BLaER1 treated with 17β-estradiol and CSF1 and Interleukin-3, amounts not matched to agents 10 nM and 100 nM (cell line): ENCODE measurements at regions not wholly inside any gene's neighbourhood (a gene's known extent, or its start where the extent isn't known, plus 50 kb on each side); places are given as distances from the start of the nearest gene placed in this dataset.
"Not testable (repeated sequence)": the region's sequence is repeated elsewhere in the genome, so short reads cannot be mapped to it uniquely, and the experiment has no call there.

ENCODE experiments used
- H3K27ac ChIP-seq, 11 experiments: shearing (Covaris generic); formaldehyde crosslinking; 2 replicates each; pipeline ENCODE4 v1.8.1; 2022
- H3K27me3 ChIP-seq, 11 experiments: shearing (Covaris generic); formaldehyde crosslinking; 2 replicates each; pipeline ENCODE4 v1.8.1; 2022
- H3K36me3 ChIP-seq, 11 experiments: shearing (Covaris generic); formaldehyde crosslinking; 2 replicates each; pipeline ENCODE4 v1.8.1; 2022
- H3K4me1 ChIP-seq, 10 experiments: shearing (Covaris generic); formaldehyde crosslinking; 2 replicates each; pipeline ENCODE4 v1.8.1; 2022
- H3K4me2 ChIP-seq, 11 experiments: shearing (Covaris generic); formaldehyde crosslinking; 2 replicates each; pipeline ENCODE4 v1.8.1; 2022
- H3K4me3 ChIP-seq, 10 experiments: shearing (Covaris generic); formaldehyde crosslinking; 2 replicates each; pipeline ENCODE4 v1.8.1; 2022
- H3K9ac ChIP-seq, 11 experiments: shearing (Covaris generic); formaldehyde crosslinking; 2 replicates each; pipeline ENCODE4 v1.8.1; 2022
- H3K9me3 ChIP-seq, 11 experiments: shearing (Covaris generic); formaldehyde crosslinking; replicated peaks in 1 of 11; 2 replicates each; pipeline ENCODE4 v1.8.1; 2022
- H4K20me1 ChIP-seq, 11 experiments: shearing (Covaris generic); formaldehyde crosslinking; 2 replicates each; pipeline ENCODE4 v1.8.1; 2022
- Cebpa-rat ChIP-seq, 11 experiments: shearing (Covaris generic); IDR thresholded peaks; 2 replicates each; pipeline ENCODE4 v1.8.1; 2022

DNA sequence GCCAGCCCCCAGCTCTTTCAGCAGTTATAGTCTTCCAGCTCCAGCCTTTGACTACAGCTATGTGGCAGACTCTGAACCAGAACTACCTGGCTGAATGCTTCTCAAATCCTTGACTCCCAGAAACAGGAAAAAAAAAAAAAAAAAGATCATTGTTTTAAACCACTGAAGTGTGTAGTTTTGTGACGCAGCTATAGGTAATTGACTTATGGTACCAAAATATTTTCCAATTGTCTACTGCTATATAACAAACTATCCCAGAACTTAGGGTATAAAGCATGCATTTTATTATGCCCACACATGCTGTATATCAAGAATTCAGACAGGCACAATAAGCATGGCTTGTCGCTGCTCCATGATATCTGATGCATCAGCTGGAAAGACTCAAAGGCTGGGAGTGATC lies 127.1 kb upstream of the POC5 start:
- no peak overlapping the region for H3K27ac ChIP-seq
- H3K4me2 ChIP-seq = no peak overlapping the region
- TF ChIP-seq Cebpa-rat (IDR thresholded peaks at IDR 0.05) = no peak
- no peak overlapping the region for H3K9ac ChIP-seq
- H3K27me3 ChIP-seq = no peaks in the 10 kb centered on the region
- no peak overlapping the region for H3K4me3 ChIP-seq
- peaks cover 0 to 5% (median 0%) of the 10 kb centered on the region in 11 experiments; a peak in 1 of 22 replicates for H3K9me3 ChIP-seq
- H3K4me1 ChIP-seq = peaks cover 13 to 31% (median 24%) of the 10 kb centered on the region in 10 experiments
- H4K20me1 ChIP-seq = no peaks in the 10 kb centered on the region
- no peaks in the 10 kb centered on the region for H3K36me3 ChIP-seq

DNA sequence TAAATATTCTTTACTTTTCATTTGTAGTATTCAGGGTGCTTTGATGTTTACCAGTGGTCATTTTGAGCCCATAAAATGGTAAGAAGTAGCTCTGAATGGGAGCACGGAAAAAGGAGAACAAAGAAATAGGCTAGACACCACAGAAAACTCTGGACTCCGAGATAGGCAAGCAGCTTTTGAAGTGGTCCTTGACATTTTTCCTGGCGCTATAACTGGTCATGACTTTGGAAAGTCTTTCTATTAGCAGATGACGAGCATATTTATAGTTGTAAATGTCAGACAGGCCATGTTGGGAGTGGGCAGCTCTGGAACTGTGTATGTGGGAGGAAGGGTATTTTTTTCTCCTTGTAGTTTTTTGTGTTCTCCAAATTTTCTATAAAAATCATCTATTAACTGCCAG lies 126.1 kb upstream of the POC5 start:
- Histone ChIP-seq H3K36me3 (no peaks in the 10 kb centered on the region), H3K27ac (no peak overlapping the region), H3K27me3 (no peaks in the 10 kb centered on the region)

DNA sequence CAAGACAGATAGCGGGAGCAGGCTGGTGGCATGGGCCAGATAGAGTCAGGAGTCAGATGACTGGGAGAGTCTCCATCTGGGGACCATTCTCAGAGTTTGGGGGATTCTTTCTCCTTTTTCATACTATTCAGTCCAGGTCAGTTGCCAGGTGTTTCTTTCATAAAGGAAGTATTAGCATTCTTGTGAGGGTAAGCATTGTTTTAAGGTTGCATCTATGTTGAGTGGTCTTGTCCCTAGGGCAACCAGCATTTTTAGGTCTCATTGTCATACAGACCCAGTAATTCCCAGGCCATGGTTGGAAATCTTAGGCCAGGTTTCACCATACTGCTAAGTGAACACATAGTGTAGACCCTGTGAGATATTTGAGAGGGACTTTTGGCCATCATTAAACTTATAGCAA lies 122.3 kb upstream of the POC5 start:
- H4K20me1 ChIP-seq = no peaks in the 10 kb centered on the region
- H3K36me3 ChIP-seq = no peaks in the 10 kb centered on the region
- no peaks in the 10 kb centered on the region for H3K27me3 ChIP-seq
- TF ChIP-seq Cebpa-rat (IDR thresholded peaks at IDR 0.05) = no peak
- no peak overlapping the region for H3K4me2 ChIP-seq
- H3K4me1 ChIP-seq = peaks cover 0 to 6% (median 0%) of the 10 kb centered on the region in 10 experiments; a peak in 5 of 20 replicates
- H3K4me3 ChIP-seq = no peak overlapping the region
- no peak overlapping the region for H3K9ac ChIP-seq
- no peak overlapping the region for H3K27ac ChIP-seq
- H3K9me3 ChIP-seq = peaks cover 0 to 5% (median 0%) of the 10 kb centered on the region in 11 experiments; a peak in 3 of 22 replicates

More for the DNA sequence above, 126.1 kb upstream of the POC5 start:
- no peak overlapping the region for H3K4me3 ChIP-seq
- no peak overlapping the region for H3K4me2 ChIP-seq
- H3K9me3 ChIP-seq = peaks cover 0 to 5% (median 0%) of the 10 kb centered on the region in 11 experiments; a peak in 1 of 22 replicates
- H4K20me1 ChIP-seq = no peaks in the 10 kb centered on the region
- H3K9ac ChIP-seq = no peak overlapping the region
- no peak for TF ChIP-seq Cebpa-rat (IDR thresholded peaks at IDR 0.05)
- peaks cover 13 to 28% (median 23%) of the 10 kb centered on the region in 10 experiments for H3K4me1 ChIP-seq

DNA sequence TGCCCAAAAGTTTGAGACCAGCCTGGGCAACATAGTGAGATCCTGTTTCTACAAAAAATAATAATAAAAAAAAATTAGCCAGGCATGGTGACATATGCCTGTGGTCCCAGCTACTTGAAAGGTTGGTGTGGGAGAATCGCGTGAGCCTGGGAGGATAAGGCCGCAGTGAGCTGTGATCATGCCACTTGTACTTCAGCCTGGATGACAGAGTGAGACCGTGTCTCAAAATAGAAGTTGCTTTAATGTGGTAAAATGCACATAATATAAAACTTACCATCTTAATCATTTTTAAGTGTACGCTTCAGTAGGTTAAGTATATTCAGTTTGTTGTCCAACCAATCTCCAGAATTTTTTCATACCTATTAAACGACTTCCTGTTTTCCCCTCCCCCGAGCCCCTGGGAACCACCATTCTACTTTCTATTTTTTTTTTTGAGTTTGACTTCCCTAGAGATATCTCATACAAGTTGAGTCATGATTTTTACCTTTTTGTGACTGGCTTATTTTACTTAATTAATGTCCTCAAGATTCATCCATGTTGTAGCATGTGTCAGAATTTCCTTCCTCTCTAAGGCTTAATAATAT lies 120.1 kb upstream of the POC5 start:
- H3K27ac ChIP-seq = no peak overlapping the region
- no peaks in the 10 kb centered on the region for H4K20me1 ChIP-seq
- no peak overlapping the region for H3K9ac ChIP-seq
- H3K4me3 ChIP-seq = no peak overlapping the region
- no peaks in the 10 kb centered on the region for H3K36me3 ChIP-seq
- no peak for TF ChIP-seq Cebpa-rat (IDR thresholded peaks at IDR 0.05)
- peaks cover 0 to 6% (median 0%) of the 10 kb centered on the region in 10 experiments; a peak in 5 of 20 replicates for H3K4me1 ChIP-seq
- H3K27me3 ChIP-seq = no peaks in the 10 kb centered on the region
- peak overlapping the region in 1 of 11 experiments; percentile 3; a peak in 1 of 22 replicates for H3K4me2 ChIP-seq
- peaks cover 0 to 5% (median 0%) of the 10 kb centered on the region in 11 experiments; a peak in 3 of 22 replicates for H3K9me3 ChIP-seq

DNA sequence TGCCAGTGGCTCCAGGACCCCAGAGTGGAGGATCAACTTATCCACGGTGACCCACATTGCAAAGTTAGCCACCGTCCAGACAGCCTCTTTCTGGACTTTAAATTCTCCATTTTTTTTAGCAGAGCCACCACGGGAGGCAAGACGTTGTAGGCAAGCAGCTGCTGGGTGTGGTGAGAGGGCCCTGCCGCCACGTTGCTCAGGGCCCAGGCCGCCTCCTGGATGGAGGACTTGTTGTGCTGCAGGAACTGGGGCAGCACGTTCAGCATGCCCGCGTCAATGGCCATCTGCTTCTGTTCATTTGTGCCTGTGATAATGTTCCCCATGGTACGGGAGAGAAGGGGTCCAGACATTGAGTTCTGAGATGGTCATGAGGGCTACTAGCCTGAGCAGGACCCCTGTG lies 114.3 kb upstream of the POC5 start:
- no peak overlapping the region for H3K9ac ChIP-seq
- no peaks in the 10 kb centered on the region for H3K36me3 ChIP-seq
- no peak overlapping the region for H3K4me2 ChIP-seq
- H3K9me3 ChIP-seq = no peaks in the 10 kb centered on the region; a peak in 2 of 22 replicates
- H3K27me3 ChIP-seq = no peaks in the 10 kb centered on the region
- no peak overlapping the region for H3K27ac ChIP-seq
- no peak for TF ChIP-seq Cebpa-rat (IDR thresholded peaks at IDR 0.05)
- H3K4me3 ChIP-seq = no peak overlapping the region
- no peaks in the 10 kb centered on the region for H4K20me1 ChIP-seq
- H3K4me1 ChIP-seq = no peaks in the 10 kb centered on the region

DNA sequence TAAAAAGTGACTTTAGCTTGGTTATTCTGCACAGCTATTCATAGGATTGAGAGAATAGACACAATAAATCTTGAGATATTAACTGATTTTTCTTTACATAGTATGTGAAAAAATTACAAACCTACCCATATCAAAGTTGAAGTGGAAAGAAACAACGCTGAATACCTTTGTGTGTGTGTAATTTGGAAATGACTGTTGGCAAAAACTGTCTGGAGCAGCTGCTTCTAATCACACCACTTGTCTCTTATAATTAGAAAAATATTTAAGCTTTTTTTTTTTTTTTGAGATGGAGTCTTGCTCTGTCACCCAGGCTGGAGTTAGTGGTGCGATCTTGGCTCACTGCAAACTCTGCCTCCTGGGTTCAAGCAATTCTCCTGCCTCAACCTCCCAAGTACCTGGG lies 110.8 kb upstream of the POC5 start:
- Histone ChIP-seq H3K9ac (no peak overlapping the region), H3K9me3 (no peaks in the 10 kb centered on the region), H3K4me2 (no peak overlapping the region), H3K27ac (no peak overlapping the region), H3K4me1 (0 out of 20 replicates have a peak, but pooled peaks cover 0 to 4% (median 0%) of the 10 kb centered on the region in 10 experiments), H4K20me1 (no peaks in the 10 kb centered on the region), H3K27me3 (no peaks in the 10 kb centered on the region), H3K36me3 (no peaks in the 10 kb centered on the region), H3K4me3 (no peak overlapping the region)
- TF ChIP-seq Cebpa-rat (IDR thresholded peaks at IDR 0.05) = no peak

DNA sequence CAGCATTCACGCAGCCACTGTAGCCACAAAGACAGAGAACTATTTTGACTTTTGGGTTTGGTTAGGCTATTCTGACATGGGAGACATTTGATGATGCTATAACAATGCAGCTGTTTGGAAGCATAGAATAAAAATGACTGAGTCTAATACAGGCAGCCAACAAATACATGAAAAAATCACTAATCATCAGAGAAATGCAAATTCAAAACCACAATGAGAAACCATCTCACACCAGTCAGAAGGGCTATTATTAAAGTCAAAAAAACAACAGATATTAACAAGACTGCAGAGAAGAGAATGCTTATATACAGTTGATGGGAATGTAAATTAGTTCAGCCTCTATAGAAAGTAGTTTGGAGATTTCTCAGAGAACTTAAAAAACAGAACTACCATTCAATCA lies 107.1 kb upstream of the POC5 start:
- no peak for TF ChIP-seq Cebpa-rat (IDR thresholded peaks at IDR 0.05)
- no peak overlapping the region for H3K9ac ChIP-seq
- H3K4me1 ChIP-seq = 0 out of 20 replicates have a peak, but pooled peaks cover 0 to 4% (median 0%) of the 10 kb centered on the region in 10 experiments
- no peaks in the 10 kb centered on the region for H3K27me3 ChIP-seq
- no peak overlapping the region for H3K27ac ChIP-seq
- no peak overlapping the region for H3K4me2 ChIP-seq
- no peaks in the 10 kb centered on the region for H4K20me1 ChIP-seq
- no peaks in the 10 kb centered on the region for H3K9me3 ChIP-seq
- H3K36me3 ChIP-seq = no peaks in the 10 kb centered on the region
- no peak overlapping the region for H3K4me3 ChIP-seq

DNA sequence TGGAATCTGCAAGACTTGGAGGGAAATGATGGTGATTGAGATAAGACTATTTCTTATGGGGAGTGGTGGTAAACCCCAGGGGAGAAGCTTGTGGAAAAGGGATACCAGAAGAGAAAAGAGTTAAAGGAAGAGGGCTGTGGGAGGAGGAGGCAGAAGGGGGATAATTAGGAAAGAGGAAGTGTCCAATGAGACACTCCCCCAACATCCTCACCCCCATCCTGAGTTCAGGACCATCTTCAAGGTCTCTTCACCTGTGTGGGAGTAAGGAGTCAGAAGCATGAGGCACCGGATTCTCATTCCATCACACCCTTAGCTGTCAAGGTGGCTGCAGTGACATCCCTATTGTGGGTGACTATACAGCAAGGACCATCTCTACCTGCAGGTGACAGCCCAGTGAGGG lies 106.6 kb upstream of the POC5 start:
- TF ChIP-seq Cebpa-rat (IDR thresholded peaks at IDR 0.05) = no peak
- H3K27me3 ChIP-seq = no peaks in the 10 kb centered on the region
- H3K27ac ChIP-seq = no peak overlapping the region
- H3K4me1 ChIP-seq = 0 out of 20 replicates have a peak, but pooled peaks cover 0 to 4% (median 0%) of the 10 kb centered on the region in 10 experiments
- no peak overlapping the region for H3K4me3 ChIP-seq
- H3K9ac ChIP-seq = no peak overlapping the region
- no peaks in the 10 kb centered on the region for H3K36me3 ChIP-seq
- no peaks in the 10 kb centered on the region for H4K20me1 ChIP-seq
- H3K9me3 ChIP-seq = no peaks in the 10 kb centered on the region
- H3K4me2 ChIP-seq = no peak overlapping the region

DNA sequence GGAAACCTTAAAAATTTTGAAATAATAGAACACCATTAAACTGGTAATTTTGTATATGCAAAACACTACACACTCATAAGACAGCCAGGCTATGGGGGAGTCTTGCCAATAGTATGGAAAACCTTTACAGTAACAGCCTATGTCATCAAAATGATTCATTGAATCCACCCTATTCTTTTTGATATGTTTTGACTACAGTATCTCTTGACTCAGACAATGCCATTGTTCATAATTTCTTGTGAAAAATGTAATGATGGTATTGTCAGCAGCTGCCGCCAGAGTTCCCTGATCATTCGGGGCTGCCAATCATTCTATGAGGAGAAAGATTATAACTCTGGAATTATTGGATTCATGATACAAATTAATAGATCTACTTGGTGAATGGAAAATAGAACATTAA lies 101.4 kb upstream of the POC5 start:
- TF ChIP-seq Cebpa-rat (IDR thresholded peaks at IDR 0.05) = no peak
- Histone ChIP-seq H4K20me1 (no peaks in the 10 kb centered on the region), H3K27ac (no peak overlapping the region), H3K27me3 (no peaks in the 10 kb centered on the region), H3K9me3 (peaks cover 0 to 4% (median 0%) of the 10 kb centered on the region in 11 experiments; a peak in 2 of 22 replicates), H3K4me1 (0 out of 20 replicates have a peak, but pooled peaks cover 0 to 2% (median 0%) of the 10 kb centered on the region in 10 experiments), H3K36me3 (no peaks in the 10 kb centered on the region), H3K4me2 (no peak overlapping the region), H3K4me3 (no peak overlapping the region), H3K9ac (no peak overlapping the region)

DNA sequence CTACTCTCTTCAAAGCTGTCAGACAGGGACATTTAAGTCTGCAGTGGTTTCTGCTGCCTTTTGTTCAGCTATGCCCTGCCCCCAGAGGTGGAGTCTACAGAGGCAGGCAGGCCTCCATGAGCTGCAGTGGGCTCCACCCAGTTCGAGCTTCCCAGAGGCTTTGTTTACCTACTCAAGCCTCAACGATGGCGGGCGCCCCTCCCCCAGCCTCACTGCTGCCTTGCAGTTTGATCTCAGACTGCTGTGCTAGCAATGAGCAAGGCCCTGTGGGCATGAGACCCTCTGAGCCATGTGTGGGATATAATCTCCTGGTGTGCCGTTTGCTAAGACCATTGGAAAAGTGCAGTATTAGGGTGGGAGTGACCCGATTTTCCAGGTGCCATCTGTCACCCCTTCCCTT lies 82.5 kb upstream of the POC5 start:
- H3K27ac ChIP-seq, H4K20me1 ChIP-seq, H3K9ac ChIP-seq, H3K4me1 ChIP-seq, H3K36me3 ChIP-seq, H3K4me3 ChIP-seq, H3K27me3 ChIP-seq, H3K4me2 ChIP-seq: not testable (repeated sequence)
- H3K9me3 ChIP-seq = peaks cover 26 to 38% (median 31%) of the 10 kb centered on the region in 11 experiments

DNA sequence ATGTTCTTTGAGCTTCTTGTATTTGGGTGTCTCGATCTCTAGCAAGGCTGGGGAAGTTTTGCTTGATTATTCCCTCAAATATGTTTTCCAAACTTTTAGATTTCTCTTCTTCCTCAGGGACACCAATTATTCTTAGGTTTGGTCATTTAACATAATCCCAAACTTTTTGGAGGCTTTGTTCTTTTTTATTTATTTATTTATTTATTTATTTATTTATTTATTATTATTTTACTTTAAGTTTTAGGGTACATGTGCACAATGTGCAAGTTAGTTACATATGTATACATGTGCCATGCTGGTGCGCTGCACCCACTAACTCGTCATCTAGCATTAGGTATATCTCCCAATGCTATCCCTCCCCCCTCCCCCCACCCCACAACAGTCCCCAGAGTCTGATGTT lies 52.1 kb upstream of the POC5 start:
- not testable (repeated sequence) for H3K4me3 ChIP-seq, H3K4me2 ChIP-seq, H4K20me1 ChIP-seq, H3K36me3 ChIP-seq, H3K27me3 ChIP-seq, H3K9ac ChIP-seq, H3K4me1 ChIP-seq, H3K27ac ChIP-seq
- peaks cover 19 to 46% (median 36%) of the 10 kb centered on the region in 11 experiments for H3K9me3 ChIP-seq
